ENCODE measurements at regions not wholly inside any gene's neighbourhood (a gene's known extent, or its start where the extent isn't known, plus 50 kb on each side); places are given as distances from the start of the nearest gene placed in this dataset.

DNA sequence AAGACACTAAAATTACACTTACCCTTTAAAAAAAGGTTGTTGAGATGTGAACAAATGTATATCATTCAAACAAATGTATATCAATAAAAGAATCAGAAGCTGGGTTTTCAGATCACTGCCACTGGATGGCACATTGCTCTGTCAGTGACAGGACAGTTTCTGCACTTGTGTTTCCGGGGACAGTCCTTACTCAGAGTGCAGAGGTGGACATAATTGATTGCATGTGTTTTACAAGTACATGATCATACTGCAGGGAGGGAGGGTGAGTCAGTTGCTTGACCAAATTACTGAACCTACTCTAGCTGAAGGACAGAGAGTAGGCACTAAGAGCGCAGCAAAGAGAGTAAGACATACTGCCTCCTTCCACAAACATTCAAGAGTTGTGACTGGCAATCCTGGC, 302.3 kb downstream of the TENT5A start:
- H3K4me1 ChIP-seq (replicated peaks in 1 of 4; ENCODE audit: control insufficient read depth in 3 of 4, insufficient read depth in 4 of 4, low read length in 3 of 4) = peaks cover 0 to 4% (median 2%) of the 10 kb centered on the region in 4 experiments; a peak in 2 of 7 replicates
- H3K79me1 ChIP-seq (ENCODE audit: low read depth, low read length) = no peaks in the 10 kb centered on the region
- no peak overlapping the region for H2AFZ ChIP-seq (ENCODE audit: low read length)
- no peak overlapping the region for H3K56ac ChIP-seq (replicated peaks; ENCODE audit: insufficient read length, low read depth, low read length)
- H3K79me2 ChIP-seq (ENCODE audit: control insufficient read depth in 1 of 2, insufficient read depth in 2 of 2, low read length in 2 of 2) = no peaks in the 10 kb centered on the region; a peak in 1 of 4 replicates
- H3K4me3 ChIP-seq (ENCODE audit: extremely low read depth in 1 of 4, insufficient read depth in 2 of 4, low read depth in 3 of 4, low read length in 4 of 4) = no peak overlapping the region
- H4K5ac ChIP-seq (ENCODE audit: insufficient read length, low read depth, low read length) = no peak overlapping the region
- CTCF ChIA-PET (ENCODE audit: partially characterized antibody) = interaction anchor here (0.6 kb wide), 1 partner anchor 292 kb away, joined by 3 read pairs; no protein-coding TSS in a partner anchor
- H3K23me2 ChIP-seq (ENCODE audit: low read depth, low read length) = no peaks in the 10 kb centered on the region
- no peak overlapping the region for H2BK120ac ChIP-seq (replicated peaks; ENCODE audit: low read depth, low read length)
- no peak overlapping the region for H3K23ac ChIP-seq (ENCODE audit: insufficient read length)
- FAIRE-seq (no peak), DNase-seq (ENCODE audit: low read depth in 1 of 2, low spot score in 2 of 2) (no peak)
- no peak overlapping the region for H3K9ac ChIP-seq (replicated peaks in 1 of 4; ENCODE audit: extremely low read depth in 1 of 4, low read depth in 3 of 4, low read length in 3 of 4)
- H2BK5ac ChIP-seq (ENCODE audit: low read depth, low read length) = no peak overlapping the region
- no peak overlapping the region for H4K8ac ChIP-seq (ENCODE audit: extremely low read depth, insufficient read depth, low read length)
- POLR2A ChIA-PET (ENCODE audit: partially characterized antibody) = no interaction called here
- no peak overlapping the region for H3K18ac ChIP-seq (ENCODE audit: extremely low read depth, low read length)
- no peak overlapping the region for H3K27ac ChIP-seq (ENCODE audit: low read depth, low read length)
- no peak overlapping the region for H4K91ac ChIP-seq (replicated peaks; ENCODE audit: insufficient read length, low read length)
- H3K27me3 ChIP-seq (replicated peaks in 1 of 4; ENCODE audit: control insufficient read depth in 3 of 4, extremely low read depth in 1 of 4, insufficient read depth in 3 of 4, low read length in 3 of 4) = no peaks in the 10 kb centered on the region
- no peaks in the 10 kb centered on the region for H3K36me3 ChIP-seq (ENCODE audit: control insufficient read depth in 2 of 4, insufficient read depth in 4 of 4, low read length in 3 of 4)
- no peak overlapping the region for H3K4me2 ChIP-seq (ENCODE audit: insufficient read depth in 1 of 2, low read depth in 2 of 2, low read length in 2 of 2)
- WGBS, 2 experiments (ENCODE audit: extremely low coverage in 1 of 2, insufficient coverage in 1 of 2, insufficient read length in 1 of 2, insufficient replicate concordance in 2 of 2, low coverage in 1 of 2, low lambda C conversion rate in 2 of 2, missing lambda C conversion rate in 1 of 2) = 96% methylated on average over 2 of the region's 2 CpGs; no CpG with 5 or more reads in 1 of the 2 experiments
- H2BK15ac ChIP-seq (ENCODE audit: low read length) = no peak overlapping the region
- H2BK12ac ChIP-seq (ENCODE audit: low read depth, low read length) = no peak overlapping the region
- no peak overlapping the region for H2BK20ac ChIP-seq (ENCODE audit: low read length)
- no peaks in the 10 kb centered on the region for H3K9me3 ChIP-seq (ENCODE audit: insufficient read depth in 2 of 2, low read depth in 1 of 2, low read length in 1 of 2)
- H3K14ac ChIP-seq (ENCODE audit: insufficient read length) = no peak overlapping the region
- no peak overlapping the region for H3K4ac ChIP-seq (replicated peaks; ENCODE audit: insufficient read length, low read depth, low read length)
- no peak overlapping the region for H2AK5ac ChIP-seq (ENCODE audit: low read depth, low read length)
- H4K20me1 ChIP-seq (replicated peaks in 1 of 2; ENCODE audit: control insufficient read depth in 1 of 2, insufficient read depth in 2 of 2, low read length in 2 of 2) = no peaks in the 10 kb centered on the region
- TF ChIP-seq CTCF (IDR thresholded peaks at IDR 0.05; ENCODE audit: control extremely low read depth in 1 of 3, insufficient read depth in 1 of 3, low read depth in 1 of 3, low read length in 3 of 3) = no peak
- no peak for TF ChIP-seq MAFK (IDR thresholded peaks at IDR 0.05; ENCODE audit: low read depth, low read length)
- no peak for TF ChIP-seq JUND (IDR thresholded peaks at IDR 0.05; ENCODE audit: low read length)
- TF ChIP-seq ZNF274 (IDR thresholded peaks at IDR 0.05; ENCODE audit: borderline replicate concordance, extremely low read depth, low read length) = no peak
- no peak for TF ChIP-seq BACH1 (IDR thresholded peaks at IDR 0.05; ENCODE audit: low read length)
- no peak for TF ChIP-seq CTBP2 (IDR thresholded peaks at IDR 0.05; ENCODE audit: borderline replicate concordance, insufficient read depth, insufficient read length, low read length)
- TF ChIP-seq HDAC2 (IDR thresholded peaks at IDR 0.05; ENCODE audit: borderline replicate concordance in 1 of 2, low read depth in 2 of 2, low read length in 2 of 2) = no peak
- no peak for TF ChIP-seq RFX5 (IDR thresholded peaks at IDR 0.05; ENCODE audit: borderline replicate concordance, low read depth, low read length)
- TF ChIP-seq EP300 (IDR thresholded peaks at IDR 0.05; ENCODE audit: borderline replicate concordance in 1 of 2, low read depth in 2 of 2, low read length in 2 of 2) = no peak
- TF ChIP-seq TCF12 (IDR thresholded peaks at IDR 0.05; ENCODE audit: low read depth, low read length) = no peak
- TF ChIP-seq CEBPB (IDR thresholded peaks at IDR 0.05; ENCODE audit: low read depth, low read length) = no peak

All from H1 (cell line).